ENCODE measurements at regions not wholly inside any gene's neighbourhood (a gene's known extent, or its start where the extent isn't known, plus 50 kb on each side); places are given as distances from the start of the nearest gene placed in this dataset.

GRCh38 chr9:1598270-1598669 lies 416.9 kb upstream of the SMARCA2 start:
- no peak for DNase-seq

- no peak for DNase-seq
Observed at GRCh38 chr9:1599961-1600360, 415.2 kb upstream of the SMARCA2 start.

DNA sequence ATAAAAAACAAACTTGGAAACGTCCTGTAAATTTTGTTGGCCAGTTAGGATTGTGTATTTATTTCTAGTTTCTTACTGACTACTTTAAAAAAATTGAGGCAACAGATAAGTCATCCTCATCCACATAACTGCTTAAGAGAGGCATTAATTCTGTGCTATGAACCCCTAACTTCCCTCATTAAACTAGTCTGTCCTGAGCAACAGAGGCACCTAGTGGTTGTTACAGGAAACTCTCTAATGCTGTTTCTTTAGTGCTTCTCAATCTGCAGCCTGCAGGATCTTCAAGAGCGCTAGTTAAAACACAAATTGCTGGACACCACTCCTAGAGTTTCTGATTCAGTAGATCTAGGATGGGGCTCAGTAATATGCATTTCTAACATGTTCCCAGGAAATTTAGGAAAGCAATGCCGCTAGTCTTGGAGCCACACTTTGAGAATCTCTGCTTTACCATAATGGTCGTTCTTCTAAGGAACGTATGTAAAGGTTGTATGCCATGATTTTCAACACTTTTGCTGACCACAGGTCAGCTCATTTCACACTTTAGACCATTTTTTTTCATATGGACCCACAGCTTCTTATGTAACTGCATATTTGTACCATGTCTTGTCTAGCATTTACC lies 410.1 kb upstream of the SMARCA2 start:
- no peak for DNase-seq

GRCh38 chr9:1606253-1606652 lies 408.9 kb upstream of the SMARCA2 start:
- DNase-seq, result no peak

GRCh38 chr9:1612886-1613285 lies 402.3 kb upstream of the SMARCA2 start:
- no peak for DNase-seq

DNA sequence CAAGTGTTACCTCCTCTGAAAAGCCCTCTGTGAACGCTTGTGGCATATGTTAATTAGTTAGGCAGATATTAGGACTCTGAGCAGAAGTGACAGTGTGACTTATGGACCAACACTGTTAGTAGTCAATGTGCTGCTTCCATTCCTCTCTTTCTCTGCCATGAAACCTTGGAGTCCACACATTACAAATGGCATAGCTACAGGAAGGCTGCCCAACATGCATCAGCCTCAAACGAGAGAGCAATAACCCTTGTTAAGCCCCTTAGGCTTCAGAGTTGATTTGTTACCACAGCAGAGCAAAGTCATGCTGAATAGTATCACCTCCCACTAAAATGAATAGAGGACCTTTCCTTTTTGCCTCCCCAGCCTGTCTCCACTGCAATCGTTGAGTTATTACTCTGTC lies 397.7 kb upstream of the SMARCA2 start:
- no peak for DNase-seq

GRCh38 chr9:1619915-1620710 lies 395.0 kb upstream of the SMARCA2 start:
- no peak for DNase-seq

DNA sequence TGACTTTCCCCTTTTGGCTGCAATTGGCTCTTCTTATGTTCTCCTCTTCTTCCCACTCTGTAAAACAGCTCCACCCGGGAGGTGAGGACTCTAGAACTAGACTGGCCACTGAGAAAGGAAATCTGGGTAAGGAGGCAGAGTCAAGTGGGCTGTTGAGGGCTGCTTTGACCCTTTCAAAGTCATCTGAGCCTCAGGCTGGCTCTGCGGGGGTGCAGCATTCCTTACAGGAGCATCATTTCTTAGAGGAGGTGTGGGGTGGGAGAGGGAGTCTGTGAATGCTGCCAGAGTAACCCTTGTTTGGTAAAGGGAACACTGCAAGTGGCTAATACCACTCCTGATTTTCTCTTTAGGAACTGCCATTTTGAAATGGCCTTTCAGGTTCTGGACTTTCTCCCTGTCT lies 377.7 kb upstream of the SMARCA2 start:
- DNase-seq, result no peak

DNA sequence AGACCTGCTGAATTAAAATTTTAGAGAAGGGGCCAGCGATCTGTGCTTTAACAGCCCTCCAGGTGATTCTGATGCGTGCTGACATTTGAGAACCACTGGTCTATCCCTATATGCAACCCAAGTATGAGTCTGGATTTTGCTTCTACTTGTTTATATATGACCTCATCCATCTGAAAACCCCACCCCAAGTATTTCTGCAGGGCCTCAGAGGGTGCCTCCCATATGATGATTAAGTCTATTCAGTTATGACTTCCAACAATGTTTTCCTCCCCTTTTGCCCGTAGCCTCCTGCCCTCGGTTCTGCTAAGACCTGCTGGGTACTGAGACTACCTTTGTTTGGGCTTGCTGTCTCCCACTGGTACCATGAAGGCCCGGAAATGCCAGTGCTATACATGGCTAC lies 376.0 kb upstream of the SMARCA2 start:
- DNase-seq, result no peak

DNA sequence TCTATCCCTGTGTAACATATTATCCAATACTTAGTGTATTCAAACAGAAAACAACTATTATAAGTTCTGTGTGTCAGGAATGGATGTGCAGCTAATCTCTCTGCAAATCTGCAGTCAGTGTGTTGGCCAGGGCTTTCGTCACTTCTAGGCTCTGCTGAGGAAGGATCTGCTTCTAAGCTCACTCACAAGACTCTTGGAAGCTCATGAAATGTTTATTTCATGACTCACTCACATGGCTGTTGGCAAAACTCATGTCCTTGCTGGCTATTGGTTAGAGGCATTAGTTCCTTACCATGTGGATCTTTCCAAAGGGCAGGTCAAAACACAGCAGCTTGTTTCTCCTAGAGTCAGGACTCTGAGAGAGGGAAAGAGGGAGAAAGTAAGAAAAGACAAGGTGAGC lies 367.4 kb upstream of the SMARCA2 start:
- DNase-seq, result no peak

DNA sequence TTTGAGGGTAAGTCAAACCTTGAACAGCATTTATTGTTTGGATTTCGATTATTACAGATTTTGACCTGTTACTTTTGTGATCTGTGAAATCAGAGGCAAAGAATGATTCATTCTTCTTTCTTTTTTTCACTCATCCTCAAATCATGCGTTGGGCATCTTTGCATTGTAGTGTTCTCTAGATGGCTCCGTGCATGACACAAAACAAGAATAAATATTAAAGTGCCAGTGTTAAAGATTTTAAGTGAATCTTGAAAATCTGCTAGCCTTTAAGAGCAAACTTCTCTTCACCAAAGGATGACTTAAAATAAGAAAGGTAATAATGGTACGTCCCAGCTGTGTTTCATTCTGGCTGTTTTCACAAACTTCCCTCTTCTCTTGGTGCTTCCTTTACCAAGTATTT lies 361.9 kb upstream of the SMARCA2 start:
- no peak for DNase-seq

DNA sequence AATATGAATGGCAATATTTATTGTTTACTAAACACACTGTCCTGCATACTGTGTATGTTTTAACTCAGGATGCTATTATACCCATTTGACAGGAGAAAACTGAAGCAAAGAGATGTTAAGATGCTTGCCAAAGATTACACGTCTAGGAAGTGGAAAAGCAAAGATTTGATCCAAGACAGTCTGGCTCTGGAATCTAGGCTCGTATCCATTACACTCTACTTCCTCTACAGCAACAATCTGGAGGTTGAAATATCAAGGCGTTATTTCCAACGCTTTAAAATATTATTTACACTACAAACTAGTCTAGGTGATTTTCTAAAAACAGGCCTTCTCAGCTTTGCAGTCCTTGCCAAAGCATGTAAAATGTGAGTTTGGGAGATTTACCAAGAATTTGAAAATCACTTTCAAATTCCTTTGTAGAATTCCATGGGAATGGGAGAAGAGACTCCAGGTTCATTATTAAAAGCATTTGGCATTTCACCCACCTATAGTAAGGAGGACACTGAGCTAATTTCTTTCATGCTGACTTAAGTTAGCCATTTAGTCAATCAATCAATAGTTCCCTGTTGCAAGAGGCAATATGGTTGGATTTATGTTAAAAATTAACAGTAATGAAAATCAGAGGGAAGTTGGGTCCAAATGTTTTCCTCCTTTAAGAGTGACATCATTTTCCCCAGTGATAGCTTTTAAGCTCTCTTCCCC lies 356.3 kb upstream of the SMARCA2 start:
- no peak for DNase-seq

GRCh38 chr9:1659363-1659690 lies 355.8 kb upstream of the SMARCA2 start:
- no peak for DNase-seq

GRCh38 chr9:1668441-1668840 lies 346.7 kb upstream of the SMARCA2 start:
- DNase-seq, result no peak

- no peak for DNase-seq
Observed at GRCh38 chr9:1673300-1673699, 341.8 kb upstream of the SMARCA2 start.

DNA sequence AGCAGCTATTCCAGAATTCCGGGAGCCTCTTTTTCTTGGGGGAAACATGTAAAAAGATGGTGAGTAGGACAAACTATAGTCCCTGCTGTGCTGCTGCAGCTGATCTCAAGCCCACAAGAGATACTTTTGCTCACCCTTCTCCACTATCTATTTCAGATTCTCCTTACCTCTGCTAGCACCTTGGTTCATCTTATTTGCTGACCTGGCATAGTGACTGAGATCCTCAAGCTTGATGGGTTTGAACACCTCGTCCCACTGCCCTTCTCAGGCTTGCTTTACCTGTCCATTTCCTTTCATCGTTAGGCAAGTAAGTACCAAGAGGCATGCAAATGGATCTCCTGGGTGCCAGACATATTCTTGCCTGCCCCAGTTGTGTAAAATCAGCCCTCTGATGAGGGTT lies 338.4 kb upstream of the SMARCA2 start:
- DNase-seq, result no peak

DNA sequence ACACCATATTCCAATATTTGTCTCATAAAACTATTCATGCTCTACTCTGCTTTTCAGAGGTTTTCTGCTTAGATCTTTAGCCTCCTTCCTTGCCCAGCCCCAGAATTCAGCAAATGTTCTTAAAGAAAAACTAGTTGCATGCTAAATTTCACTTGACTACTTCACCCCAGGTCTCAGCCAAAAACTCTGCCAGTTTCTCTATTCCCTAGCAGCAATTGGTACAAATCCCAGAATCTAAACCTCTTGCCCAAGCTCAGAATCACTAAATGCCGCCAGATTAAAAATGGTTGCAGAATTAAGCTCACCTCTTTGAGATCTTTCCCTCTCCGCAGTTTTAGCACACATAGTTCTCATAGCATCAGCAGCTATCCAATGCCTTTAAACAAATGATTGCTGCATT lies 331.2 kb upstream of the SMARCA2 start:
- DNase-seq, result no peak

GRCh38 chr9:1698991-1699390 lies 316.2 kb upstream of the SMARCA2 start:
- DNase-seq, result no peak

DNA sequence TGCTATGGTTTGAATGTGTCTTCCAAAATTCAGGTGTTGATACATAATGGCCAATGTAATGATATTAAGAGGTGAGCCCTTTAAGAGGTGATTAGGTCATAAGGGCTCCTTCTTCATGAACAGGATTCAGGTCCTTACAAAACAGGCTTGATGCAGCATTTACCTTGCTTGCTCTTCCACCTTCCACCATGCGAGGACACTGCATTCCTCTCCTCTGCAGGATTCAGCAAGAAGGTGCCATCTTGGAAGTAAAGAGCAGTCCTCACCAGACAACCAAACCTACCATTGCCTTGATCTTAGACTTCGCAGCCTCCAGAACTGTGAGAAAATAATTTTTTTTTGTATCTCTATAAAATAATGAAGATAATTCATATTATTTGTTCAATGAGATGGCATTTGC lies 314.0 kb upstream of the SMARCA2 start:
- DNase-seq, result no peak

GRCh38 chr9:1702701-1703100 lies 312.4 kb upstream of the SMARCA2 start:
- no peak for DNase-seq

- DNase-seq, result no peak
Observed at GRCh38 chr9:1707291-1707690, 307.9 kb upstream of the SMARCA2 start.

DNA sequence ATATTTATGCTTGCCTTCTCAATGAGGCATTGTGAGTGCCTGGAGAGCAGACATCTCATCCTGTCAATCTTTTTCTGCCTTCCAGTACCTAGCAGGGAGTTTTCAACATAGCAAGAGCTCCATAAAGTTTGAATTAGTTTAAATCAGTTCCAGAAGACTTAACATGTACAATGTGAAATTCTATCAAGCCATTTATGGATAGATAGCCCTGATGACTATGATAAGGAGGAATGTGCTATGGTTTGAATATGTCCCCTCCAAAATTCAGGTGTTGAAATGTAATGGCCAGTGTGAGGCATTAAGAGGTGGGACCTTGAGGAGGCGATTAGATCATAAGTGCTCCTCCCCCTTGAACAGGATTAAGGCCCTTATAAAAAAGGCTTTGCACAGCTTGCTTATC lies 306.9 kb upstream of the SMARCA2 start:
- no peak for DNase-seq

GRCh38 chr9:1709347-1709746 lies 305.8 kb upstream of the SMARCA2 start:
- DNase-seq, result no peak

GRCh38 chr9:1712861-1713450 lies 302.2 kb upstream of the SMARCA2 start:
- DNase-seq, result no peak

Measured in NCI-H1092 treated with DMSO at 0.1 percent for 48 hours (cell line).